NCI-H1092 treated with DMSO at 0.1 percent for 48 hours (cell line): ENCODE measurements at regions not wholly inside any gene's neighbourhood (a gene's known extent, or its start where the extent isn't known, plus 50 kb on each side); places are given as distances from the start of the nearest gene placed in this dataset.
"Not testable (repeated sequence)": the region's sequence is repeated elsewhere in the genome, so short reads cannot be mapped to it uniquely, and the experiment has no call there.

Experiments
- DNase-seq: peaks from one replicate; lab custom pipeline; 2025; lab: John Stamatoyannopoulos, UW

DNA sequence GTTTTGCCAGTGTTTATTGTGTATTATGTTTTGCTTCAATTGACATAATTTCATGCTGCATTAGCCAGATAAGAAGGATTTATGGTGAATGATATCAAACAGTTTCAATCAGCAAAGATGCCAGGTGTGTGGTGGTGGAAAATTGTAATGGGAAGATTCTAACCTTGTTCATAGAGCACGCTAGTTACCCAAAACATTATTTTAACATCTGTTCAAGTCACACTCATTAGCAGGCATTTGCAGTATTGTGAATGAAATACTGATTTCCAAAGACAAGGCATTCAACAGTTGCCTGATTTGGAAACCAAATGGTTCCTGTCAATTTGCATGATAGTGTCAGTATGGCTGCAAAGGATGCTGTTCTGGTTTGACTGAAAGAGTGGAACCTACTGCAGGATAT is 129.7 kb downstream of the EPC1 start:
- DNase-seq, result no peak

DNA sequence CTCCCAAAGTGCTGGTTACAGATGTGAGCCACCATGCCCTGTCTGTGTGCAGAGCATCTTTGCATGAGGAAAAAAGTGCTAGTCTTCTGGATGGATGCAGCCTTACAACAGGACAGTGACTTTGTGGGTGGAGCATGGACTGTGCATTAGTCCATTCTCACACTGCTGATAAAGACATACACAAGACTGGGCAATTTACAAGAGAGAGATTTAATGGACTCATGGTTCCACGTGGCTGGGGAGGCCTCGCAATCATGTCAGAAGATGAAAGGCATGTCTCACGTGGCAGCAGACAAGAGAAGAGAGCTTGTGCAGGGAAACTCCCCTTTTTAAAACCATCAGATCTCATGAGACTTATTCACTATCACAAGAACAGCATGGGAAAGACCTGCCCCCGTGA is 133.1 kb downstream of the EPC1 start:
- not testable (repeated sequence) for DNase-seq

DNA sequence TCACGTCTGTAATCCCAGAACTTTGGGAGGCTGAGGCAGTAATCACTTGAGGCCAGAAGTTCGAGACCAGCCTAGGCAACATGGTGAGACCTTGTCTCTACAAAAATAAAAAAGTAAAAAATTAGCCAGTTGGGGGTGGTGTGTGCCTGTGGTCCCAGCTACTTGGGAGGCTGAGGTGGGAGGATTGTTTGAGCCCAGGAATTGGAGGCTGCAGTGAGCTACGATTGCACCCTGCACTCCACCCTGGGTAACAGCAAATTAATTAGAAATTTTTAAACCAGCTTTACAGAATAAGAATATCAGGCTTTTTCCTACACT is 136.0 kb downstream of the EPC1 start:
- no peak for DNase-seq

DNA sequence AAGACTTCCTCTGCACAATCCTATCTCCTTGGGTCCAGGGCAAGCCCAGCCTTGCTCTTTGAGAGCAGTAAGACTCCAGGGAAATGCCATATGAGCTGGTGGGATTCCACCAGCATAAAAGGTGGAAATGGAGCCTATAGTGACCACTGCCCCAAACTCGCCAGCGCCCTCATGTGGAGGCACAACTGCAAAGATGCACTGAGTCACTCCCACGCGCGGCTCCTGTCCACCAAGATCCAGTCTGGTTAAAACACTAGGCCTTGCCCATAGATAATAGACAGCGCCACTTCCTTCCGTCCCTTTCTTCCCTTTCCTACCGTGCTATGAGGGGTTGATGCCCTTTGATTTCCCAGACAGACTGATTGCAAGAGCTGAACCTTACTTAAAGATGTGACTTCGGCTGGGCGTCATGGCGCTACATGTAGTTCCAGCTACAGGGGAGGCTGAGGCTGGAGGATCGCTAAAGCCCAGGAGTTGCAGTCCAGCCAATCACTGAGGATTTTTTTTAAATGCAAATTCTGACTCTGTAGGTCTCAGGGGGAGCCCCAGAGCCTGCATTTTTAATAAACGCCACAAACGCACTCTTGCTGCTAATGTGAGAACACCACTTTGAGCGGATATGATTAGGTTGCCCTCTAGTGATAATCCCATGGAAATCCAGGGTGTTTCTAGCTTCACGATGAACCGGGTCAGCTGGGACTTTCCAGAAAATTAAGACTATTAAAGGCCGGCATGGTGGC is 136.5 kb downstream of the EPC1 start:
- DNase-seq, result peak; percentile 14

DNA sequence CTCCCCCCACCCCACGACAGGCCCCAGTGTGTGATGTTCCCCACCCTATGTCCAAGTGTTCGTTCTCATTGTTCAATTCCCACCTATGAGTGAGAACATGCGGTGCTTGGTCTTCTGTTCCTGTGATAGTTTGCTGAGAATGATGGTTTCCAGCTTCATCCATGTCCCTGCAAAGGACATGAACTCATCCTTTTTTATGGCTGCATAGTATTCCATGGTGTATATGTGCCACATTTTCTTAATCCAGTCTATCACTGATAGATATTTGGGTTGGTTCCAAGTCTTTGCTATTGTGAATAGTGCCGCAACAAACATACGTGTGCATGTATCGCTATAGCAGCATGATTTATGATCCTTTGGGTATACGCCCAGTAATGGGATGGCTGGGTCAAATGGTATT is 139.0 kb downstream of the EPC1 start:
- DNase-seq, result not testable (repeated sequence)

DNA sequence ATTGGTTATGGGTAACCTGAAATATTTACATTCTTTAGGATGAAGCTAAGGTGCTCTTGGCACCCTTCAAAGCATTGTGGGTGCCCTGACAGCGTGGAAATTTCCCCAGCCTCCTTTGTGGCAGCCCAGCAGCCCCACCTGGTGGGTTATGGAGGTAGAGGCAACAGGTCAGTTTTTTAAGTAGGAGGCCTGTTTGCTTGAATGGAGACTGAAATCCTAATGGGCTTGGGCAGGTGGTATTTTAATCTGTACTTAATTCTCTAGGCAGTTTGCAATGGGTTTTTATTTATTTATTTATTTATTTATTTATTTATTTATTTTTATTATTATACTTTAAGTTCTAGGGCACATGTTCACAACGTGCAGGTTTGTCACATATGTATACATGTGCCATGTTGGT is 139.4 kb downstream of the EPC1 start:
- peak; percentile 11 for DNase-seq

DNA sequence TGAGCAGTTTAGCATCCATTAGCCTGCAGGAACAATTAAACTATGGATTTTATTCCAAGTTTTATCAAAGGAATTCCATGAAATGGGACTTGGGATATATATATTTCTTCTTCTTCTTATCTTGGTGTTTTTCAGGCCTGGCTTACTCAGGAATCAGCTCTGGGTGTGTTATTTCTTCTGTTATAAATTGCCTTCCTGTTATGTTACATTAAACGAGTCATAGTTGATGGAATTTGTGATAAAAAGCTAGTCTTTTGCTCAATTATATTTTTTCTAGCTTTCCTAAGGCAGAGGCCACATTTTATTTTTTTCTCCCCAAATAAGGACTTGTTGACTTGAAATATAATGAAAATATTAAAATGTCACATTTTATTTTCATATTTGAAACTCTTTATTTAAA is 141.3 kb downstream of the EPC1 start:
- no peak for DNase-seq

DNA sequence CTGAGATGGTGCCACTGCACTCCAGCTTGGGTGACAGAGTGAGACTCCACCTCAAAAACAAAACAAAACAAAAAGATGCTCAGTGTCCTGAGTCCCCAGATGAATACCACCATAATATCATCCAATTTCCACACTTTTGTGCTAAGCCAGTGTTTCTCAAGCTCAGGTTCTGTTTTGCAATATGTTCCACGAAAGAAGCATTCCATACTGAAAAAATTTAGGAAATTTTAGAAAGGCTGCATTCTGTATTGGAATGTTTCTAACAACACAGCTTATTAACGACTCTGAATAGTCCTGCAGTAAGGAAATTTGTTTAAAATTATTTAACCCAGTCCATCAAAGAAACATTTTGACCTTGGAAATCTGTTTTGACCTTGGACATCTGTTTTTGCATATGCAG is 142.4 kb downstream of the EPC1 start:
- DNase-seq, result no peak

DNA sequence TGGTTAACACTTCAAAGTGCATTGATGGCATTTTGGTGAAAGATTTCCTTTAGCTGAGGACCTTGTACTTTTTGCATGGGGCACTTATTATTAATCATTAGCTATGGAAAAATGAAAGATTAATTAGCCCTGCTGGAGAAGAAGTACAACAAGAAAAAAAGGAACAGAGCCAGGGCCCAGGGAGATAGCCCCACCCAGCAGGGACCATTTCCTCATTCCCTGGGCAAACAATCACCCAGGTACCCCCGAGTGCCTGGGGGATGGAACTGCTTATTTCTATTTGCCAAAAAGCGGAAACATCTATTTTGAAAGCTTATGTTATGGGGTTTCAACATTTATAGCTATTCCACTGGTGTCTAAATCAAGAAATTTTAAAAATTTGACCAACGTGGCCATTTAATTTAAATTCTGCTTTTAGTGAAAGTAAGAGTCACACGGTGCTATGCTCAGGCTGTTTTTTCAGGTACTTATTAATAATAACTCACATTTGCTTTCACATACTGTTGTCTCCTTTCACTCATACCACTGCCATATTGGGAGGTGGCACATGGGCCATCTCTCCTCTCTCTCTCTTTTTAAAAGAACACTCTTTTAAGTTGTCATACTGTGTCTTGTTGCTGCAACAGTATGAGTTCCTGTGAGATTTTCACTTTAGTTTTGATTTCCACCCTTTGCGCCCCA is 143.6 kb upstream of the KIF5B start:
- DNase-seq, result no peak

DNA sequence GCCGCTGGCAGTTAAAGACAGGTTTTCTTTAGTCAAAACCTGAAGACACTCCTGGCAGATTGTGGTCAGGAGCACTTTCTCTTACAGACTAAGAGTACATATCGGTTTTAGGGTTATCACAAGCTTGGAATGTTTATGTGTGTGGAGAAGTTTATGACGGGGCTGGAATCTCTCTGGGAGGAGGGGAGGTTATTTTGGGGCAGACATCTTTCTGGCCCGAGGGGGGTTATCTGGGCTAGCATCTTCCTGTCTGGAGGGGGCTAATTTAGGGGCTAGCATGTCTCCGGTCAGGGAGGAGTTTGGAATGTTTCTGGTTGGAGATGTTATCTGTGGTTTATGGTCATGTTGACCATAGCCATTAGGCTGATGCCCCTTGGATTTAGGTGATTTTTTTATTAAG is 141.2 kb upstream of the KIF5B start:
- DNase-seq, result no peak

DNA sequence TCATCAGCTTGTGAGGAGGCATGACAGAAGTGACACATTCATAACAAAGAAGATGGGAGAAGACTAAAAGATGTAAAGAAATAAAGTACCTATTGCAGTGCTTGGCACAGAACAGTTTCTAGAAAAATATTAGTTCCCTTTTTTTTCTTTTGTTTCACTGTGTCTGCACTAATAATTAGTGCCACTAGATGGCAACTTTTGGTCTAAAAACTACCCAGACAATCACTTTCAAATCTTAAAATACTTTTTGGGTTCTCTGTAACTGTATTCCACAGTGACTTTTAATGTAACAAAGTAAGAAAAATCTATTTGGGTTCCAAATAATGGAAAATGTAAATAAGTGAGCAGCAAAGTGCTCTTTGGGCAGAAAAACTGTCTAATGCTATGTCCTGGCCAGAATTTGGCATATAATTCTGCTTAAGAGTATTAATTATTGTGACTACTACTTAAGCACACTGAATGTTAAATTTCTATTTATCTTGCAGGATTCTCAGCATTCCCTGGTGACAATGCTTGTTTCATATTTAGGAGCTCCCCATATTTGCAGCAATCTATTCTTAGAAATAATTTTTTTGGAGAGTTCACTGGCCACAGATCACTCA is 134.8 kb upstream of the KIF5B start:
- peak; percentile 5 for DNase-seq

DNA sequence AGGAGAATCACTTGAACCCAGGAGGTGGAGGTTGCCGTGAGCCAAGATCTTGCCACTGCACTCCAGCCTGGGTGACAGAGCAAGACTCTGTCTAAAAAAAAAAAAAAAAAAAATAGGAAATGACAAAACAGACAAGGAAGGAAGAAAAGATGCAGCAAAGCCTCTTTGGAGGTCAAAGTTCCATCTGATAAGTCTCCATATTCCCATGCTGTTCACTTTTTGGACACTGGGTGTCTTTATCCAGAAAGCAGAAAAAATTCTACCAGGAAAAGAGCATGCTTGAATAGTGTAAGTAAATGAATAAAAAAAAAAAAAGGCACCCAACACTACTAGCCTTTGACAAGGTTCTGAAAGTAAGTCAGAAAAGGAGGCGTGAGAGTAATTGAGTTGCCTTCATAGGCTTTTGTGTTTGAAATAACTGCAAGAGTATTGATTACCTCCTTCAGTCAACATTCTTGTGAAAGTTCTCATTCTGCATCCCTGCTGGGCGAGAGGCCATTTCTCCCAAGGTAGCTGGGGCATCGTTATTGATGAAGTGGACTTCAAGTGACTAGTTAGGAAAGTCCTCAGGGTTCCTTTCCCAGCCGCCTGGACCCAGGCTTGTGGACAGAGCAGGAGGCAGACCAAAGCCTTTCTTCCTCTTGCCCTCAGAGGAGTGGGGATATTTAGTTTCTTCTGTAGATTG is 133.3 kb upstream of the KIF5B start:
- no peak for DNase-seq

DNA sequence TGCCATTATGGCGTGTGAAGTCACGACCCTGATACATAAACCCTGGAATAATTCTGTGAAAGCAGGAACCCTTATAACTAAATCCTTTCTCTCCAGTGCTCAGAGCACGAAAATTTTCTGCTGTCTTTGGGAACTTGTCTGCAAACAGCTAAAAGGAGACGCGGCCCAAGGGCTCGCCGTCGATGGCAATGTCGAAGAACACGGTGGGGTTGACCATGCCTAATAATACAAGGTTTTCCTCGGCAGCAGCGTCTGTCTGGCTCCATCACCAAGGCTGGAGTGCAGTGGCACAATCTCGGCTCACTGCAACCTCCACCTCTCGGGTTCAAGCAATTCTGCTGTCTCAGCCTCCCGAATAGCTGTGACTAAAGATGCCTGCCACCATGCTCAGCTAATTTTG is 132.4 kb upstream of the KIF5B start:
- DNase-seq, result not testable (repeated sequence)

DNA sequence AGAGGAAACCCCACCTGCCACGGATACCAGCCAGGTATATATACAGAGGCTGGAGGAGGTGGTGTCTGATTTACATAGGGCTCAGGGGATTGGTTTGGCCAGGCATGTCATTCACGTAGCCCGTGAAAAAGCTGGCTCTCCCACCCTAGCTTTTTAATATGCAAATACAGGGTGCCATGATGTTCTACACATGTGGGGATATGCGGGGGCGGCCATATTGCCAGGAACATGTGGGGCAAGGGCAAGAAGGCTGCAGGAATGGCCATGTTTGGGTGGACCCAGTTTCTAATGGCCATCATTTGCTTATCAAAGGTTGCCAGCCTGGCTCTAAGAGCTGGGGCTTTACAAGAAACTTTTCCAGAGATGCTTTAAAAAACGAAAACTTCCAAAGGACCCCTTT is 131.5 kb upstream of the KIF5B start:
- DNase-seq, result no peak

DNA sequence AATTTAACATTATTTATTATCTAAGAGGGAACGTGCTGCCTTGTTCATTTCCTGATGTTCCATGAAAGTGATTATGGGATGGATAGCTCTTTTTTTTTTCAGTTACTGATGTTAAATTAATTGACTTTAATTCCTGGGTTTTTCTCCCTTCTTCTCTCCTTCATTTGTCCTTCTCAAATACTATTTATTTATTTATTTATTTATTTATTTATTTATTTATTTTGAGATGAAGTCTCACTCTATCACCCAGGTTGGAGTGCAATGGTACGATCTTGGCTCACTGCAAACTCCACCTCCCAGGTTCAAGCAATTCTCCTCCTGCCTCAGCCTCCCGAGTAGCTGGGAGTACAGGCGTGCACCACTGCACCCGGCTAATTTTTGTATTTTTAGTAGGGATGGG is 127.4 kb upstream of the KIF5B start:
- not testable (repeated sequence) for DNase-seq

DNA sequence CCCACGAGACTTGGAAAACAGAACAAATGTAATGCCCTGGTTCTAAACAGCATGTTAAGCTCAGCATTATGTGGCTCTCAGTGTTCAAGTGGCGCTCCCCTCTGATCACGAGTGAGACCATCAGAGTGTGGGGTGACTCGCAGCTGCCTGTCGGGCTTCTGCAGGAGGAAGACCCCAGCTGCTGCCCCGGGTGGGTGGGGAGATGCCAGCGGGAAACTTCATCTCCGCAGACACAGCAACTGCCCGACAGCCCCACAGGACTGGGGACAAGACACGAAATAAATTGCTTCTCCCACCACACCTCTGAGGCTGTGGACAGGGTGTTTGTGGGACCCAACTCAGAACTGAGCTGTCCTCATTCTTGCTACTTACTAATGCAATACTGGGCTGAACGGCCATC is 126.3 kb upstream of the KIF5B start:
- DNase-seq, result no peak

DNA sequence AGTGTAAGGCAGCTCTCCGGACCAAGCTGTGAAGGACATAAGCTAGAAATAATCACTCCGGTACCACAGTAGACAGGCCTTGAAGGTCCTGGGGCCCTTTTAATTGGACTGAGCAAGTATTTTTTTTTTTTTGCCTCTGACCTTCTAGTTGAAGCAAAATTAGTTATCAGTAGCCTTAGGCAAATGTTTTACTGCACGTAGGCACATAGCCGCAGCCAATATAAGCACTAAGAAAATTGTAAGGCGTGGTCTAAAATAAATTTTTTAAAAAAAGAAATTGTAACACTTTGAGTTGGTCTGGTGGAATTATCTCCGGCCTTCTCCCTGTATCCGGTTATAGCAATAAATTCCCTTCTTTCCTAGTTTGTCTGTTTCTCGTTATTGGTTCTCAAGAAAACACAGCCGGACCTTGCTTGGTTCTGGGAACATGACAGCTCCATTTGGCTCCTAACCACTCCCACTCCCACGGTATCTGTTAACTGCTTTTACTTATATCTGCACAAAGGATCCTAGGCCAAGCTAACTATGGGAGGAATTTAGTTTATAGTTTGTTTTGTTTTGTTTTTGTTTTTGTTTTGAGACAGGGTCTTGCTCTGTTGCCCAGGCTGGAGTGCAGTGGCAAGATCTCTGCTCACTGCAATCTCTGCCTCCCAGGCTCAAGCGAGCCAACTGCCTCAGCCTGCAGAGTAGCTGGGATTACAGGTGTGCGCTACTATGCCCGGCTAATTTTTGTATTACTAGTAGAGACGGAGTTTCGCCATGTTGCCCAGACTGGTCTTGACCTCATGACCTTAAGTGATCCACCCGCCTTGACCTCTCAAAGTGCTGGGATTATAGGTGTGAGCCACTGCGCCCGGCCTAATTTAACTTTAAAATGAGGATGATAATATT is 124.4 kb upstream of the KIF5B start:
- DNase-seq, result no peak

DNA sequence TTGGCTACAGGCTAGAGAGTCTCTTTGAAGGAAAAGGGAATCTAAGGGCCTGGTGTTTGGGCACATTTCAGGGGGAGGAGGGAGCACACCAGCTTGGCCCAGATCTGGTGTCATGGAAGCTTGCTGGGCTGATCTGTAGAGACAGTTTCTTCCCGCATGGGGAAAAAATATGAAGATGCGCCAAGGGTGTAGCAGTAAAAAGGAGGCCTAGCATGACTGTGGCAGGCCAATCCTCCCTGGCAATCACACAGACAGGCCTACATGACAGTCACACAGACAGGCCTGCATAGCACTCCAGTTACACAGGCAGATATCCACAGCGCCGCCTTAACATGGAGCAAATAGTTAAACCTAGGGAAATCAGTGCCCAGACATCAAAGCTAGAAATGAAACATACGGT is 123.6 kb upstream of the KIF5B start:
- DNase-seq, result no peak

DNA sequence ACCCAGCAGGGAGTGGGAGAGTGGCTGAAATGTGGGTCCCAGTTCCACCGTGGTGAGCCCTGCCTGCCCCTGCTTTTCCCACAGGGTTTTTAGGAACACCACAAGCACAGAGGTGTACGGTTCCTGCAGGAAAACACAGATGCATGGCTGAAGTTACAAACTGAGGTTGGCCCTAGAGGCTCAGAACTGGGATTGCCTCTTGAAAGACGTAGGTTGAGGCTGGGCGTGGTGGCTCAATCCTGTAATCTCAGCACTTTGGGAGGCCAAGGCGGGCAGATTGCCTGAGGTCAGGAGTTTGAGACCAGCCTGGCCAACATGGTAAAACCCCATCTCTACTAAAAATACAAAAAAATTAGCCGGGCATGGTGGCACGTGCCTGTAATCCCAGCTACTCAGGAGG is 121.4 kb upstream of the KIF5B start:
- not testable (repeated sequence) for DNase-seq

DNA sequence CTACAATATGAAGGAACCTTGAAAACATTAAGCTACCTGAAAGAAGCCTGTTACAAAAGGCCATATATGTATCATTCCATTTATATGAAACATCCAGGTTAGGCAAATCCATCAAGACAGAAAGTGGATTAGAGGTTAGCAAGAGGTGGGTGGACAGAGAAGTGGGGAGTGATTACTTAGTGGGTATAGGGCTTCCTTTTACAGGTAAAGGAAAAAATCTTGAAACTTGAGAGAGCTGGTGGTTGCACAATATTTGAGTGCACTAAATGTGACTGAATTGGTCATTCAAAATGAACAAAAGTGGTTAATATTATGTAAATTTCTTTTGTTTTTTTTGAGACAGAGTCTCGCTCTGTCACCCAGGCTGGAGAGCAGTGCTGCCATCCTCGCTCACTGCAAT is 119.4 kb upstream of the KIF5B start:
- no peak for DNase-seq

DNA sequence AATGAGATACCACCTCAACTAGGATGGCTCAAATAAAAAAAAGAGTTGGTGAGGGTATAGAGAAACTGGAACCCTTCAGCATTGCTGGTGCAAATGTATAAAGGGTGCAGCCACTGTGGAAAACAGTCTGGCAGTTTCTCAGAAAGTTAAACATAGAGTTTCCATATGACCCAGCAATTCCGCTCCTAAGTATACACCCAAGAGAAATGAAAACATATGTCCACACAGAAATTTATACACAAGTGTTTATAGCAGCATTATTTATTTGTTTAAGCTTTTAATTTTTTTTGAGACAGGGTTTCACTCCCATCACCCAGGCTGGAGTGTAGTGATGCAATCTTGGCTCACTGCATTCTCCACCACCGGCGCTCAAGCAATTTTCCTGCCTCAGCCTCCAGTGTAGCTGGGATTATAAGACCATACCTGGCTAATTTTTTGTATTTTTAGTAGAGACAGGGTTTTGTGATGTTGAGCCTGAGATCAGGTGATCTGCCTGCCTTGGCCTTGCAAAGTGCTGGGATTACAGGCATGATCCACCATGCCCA is 118.2 kb upstream of the KIF5B start:
- DNase-seq, result no peak

DNA sequence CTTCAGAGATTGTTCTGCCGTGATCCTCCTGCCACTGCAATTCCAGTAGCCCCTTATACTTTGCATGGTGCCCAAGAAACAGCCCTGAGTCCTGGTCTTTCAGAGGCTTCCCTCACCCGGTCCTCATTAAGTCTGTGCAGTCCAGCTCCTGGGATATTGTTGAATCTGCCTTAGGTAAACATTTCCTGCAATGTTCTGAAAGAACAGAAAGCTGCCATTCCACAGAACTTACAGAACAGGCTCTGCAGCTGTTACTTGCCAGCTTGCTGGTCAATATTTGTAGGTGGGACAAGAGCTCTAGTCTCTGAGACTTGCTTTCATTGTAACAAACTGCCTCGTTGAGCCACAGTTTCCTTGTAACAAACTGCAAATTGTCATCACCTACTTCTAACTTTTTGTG is 115.0 kb upstream of the KIF5B start:
- DNase-seq, result no peak
